HG02571 (cell line): ENCODE measurements at regions not wholly inside any gene's neighbourhood (a gene's known extent, or its start where the extent isn't known, plus 50 kb on each side); places are given as distances from the start of the nearest gene placed in this dataset.
"Not testable (repeated sequence)": the region's sequence is repeated elsewhere in the genome, so short reads cannot be mapped to it uniquely, and the experiment has no call there.

Experiments
- ATAC-seq: cut with Tn5 transposase; IDR thresholded peaks from one replicate; pipeline ENCODE4 v1.9.1; 2021; ENCODE audit warnings: mild to moderate bottlenecking, moderate library complexity; ENCODE audit not compliant: unreplicated experiment

GRCh38 chr5:106493910-106494309, 1176.8 kb downstream of the EFNA5 start:
- no peak for ATAC-seq

DNA sequence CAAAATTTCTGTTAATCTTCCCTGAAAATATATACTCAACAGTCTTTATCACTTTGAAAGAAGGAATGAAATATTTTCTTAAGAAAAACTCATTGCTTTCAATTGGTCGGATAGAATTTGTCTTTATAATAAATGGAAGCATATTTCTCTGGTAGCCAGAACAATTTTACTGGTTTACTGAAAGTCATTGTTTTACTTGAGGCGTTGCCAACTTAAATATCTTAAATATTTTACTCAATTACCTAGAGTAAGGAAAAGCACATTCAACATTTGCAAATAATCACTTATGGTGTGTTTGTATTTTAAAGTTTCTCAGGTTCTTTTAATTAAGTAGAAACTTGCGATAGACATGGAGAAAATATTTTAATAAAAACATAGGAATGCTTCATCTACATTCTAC, 1181.7 kb downstream of the EFNA5 start:
- no peak for ATAC-seq

GRCh38 chr5:106488407-106488806, 1182.3 kb downstream of the EFNA5 start:
- no peak for ATAC-seq

DNA sequence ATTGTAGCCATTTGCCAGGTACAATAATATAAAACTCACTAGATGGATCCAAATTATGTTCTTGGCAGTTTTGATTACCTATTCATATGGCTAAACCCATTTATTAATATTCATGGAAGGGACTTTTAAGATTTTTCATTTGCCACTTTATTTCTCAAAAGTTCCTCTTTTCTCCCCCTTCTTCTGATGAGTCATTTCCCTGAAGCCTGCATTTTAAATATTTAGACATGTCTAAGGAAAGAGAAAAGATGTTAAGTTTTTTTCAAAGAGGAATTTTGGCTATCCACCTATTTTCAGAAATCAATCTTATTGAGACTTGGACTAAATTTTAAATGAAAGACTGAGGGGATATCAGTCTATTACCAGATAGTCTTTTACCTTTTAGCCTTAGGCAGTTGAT, 1189.4 kb downstream of the EFNA5 start:
- ATAC-seq = no peak

DNA sequence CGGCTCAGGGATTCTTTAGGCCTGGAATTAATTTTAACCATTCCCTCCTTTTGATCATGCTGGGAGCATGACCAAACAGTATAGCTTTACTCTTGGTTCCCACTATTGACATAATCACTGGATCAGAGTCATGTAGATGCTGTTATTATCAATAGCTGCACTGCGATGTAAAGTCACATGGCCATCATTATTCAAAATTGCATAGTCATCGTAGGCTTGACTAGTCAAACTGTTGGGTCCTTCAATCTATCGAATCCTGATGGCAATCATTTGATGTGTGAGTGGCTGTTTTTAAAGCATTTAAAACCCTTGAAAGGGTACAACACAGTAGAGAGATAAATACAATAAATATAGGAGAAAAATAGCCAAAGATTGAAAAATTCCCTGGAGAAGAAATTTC, 1194.1 kb downstream of the EFNA5 start:
- ATAC-seq = no peak

DNA sequence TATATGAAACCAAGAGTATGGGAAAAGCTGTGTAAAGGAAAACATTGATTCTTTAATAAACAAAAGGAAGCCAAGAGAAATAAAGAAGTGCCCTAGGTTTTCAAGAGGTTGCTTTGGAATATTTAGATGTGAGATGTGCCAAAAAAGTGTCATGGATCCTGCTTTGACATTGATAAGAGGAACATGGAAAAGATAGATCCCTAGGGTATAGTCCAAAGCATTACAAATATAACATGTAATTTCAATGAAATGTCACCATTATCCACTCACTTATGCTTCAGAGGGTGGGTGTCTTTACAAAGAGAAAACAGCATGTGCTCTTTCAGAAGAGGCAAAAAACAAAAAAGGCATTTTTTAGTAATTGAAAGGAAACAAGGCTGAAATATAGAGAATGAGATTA, 1196.7 kb downstream of the EFNA5 start:
- ATAC-seq = no peak

- ATAC-seq = no peak
Measured at GRCh38 chr5:106459541-106459940, 1211.2 kb downstream of the EFNA5 start.

DNA sequence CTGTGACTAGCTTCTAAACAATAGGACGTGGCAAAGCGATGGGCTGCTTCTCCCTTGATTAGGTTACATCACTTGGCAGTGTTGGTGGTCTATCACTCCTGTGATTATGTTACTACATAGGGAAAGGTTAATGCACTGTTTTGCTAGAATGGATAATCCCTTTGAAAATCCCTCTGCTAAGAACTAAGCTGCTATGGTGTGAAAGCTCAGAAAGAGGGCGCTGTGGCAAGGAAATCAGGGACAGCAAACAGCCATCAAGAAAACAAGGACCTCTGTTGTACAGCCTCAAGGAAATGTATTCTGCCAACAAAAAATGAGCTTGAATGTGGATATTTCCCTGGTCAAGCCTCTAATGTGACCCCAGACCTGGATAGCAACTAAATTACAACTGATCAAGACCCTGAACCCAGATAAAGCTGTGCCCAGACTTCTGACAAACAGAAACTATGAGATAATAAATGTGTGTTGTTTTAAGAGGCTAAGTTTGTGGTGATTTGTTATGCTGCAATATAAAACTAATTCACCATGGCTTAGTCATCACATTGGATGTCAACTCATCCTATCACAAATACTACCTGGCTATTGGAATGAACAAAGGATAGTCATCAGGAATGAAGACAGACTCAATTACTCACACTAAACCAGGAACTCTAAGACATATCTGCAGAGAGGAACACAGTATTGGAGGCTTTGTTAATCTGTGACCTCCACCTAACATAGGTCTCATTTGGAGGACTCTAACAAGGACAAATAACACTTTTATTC, 1215.9 kb downstream of the EFNA5 start:
- ATAC-seq = no peak

GRCh38 chr5:106454050-106454449, 1216.7 kb downstream of the EFNA5 start:
- ATAC-seq = no peak

GRCh38 chr5:106451998-106452397, 1218.7 kb downstream of the EFNA5 start:
- ATAC-seq = no peak

- no peak for ATAC-seq
Measured at GRCh38 chr5:106443746-106444145, 1227.0 kb downstream of the EFNA5 start.

DNA sequence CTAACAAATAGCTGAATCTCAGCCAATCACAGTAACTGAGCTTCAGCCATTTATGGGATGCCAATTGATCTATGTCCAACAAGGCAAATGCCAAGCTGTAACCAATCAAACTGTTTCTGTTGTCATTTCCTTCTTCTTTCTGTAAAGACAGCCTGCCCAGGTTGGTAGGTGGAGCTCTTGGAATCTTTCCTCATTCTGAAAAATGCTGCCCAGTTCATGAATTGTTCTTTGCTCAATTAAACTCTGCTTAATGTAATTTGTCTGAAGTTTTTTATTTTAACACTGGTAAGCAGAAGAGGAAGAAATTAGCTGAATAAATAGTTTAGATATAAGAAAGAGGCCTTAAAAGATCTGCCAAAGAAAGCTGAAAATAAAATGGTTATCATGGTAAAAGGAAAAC, 1235.6 kb downstream of the EFNA5 start:
- no peak for ATAC-seq

DNA sequence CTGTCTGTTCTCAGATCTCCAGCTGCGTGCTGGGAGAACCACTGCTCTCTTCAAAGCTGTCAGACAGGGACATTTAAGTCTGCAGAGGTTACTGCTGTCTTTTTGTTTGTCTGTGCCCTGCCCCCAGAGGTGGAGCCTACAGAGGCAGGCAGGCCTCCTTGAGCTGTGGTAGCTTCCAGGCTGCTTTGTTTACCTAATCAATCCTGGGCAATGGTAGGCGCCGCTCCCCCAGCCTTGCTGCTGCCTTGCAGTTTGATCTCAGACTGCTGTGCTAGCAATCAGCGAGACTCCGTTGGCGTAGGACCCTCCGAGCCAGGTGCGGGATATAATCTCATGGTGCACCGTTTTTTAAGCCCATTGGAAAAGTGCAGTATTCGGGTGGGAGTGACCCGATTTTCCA, 1240.0 kb downstream of the EFNA5 start:
- not testable (repeated sequence) for ATAC-seq

DNA sequence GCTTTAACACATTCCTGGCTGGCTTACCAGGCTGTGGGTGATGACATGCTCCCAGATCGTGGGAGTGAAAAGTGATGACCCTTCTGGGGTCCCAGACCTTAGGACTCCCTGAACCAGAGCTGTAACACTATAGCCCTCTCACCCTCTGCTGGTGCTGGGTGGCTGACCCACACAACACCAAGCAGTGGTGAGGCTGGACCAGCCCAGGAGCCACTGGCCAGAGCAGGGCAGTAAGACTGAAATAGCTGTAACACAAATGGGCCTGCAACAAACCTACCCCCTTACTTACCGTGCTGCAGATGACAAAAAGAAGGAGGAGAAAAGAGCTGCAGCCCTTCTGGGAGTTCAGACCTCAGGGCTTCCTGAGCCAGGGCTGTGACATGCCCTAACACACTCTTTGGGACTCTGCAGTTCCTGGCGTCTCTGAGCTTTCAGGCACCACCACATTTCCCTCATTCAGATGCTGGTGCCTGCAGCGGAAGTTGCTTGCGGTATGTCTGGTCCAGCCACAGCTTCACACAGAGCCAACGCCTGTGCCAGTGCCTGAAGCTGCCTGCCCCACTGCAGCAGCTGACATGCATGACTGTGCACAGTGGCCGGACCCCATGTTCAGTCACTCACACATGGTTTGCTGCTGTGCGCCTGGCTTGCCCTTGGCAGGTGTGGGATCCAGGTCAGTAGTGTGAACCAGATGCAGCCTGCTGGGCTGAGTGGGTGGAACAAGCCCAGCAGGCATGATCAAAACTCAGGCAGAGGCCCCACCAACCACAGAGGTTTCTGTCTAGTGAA, 1247.4 kb downstream of the EFNA5 start:
- no peak for ATAC-seq

DNA sequence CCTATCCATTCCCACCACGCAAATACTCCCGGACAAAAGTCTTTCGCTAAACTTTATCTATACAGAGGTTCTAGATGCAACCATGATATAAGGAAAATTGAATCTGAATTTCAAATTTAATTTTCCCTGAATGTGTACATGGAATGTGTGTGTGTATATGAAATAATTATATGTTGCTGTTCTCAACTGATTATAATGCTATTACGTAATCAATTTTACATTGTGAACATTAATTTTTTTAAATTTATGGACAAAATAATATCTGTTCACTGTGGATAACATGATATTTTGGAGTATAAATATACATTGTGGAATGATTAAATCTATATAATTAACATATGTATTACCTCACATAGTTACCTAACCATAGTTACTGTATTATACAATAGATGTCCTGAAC, 1250.6 kb downstream of the EFNA5 start:
- ATAC-seq = no peak

DNA sequence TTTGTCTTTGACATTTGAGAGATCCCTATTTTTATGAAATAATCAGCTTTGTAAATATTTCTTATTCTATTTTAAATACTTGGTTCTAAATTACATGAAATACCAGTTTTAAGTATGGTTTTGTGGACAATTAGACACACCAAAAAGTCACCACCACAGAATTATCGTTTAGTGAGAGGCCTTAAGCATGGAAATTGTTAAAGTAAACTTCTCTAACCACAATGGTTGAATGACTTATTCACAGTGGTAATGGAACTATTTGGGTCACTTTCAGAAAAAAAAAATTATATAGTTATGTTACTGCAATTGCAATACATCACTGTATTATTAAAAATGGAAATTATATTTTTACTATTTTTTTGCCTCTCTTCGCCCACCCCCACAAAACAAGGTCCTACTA, 1252.5 kb downstream of the EFNA5 start:
- no peak for ATAC-seq

- ATAC-seq = no peak
Measured at GRCh38 chr5:106417566-106417965, 1253.2 kb downstream of the EFNA5 start.

GRCh38 chr5:106417163-106417562, 1253.6 kb downstream of the EFNA5 start:
- ATAC-seq = no peak

GRCh38 chr5:106415541-106415940, 1255.2 kb downstream of the EFNA5 start:
- ATAC-seq = no peak

GRCh38 chr5:106414342-106414741, 1256.4 kb downstream of the EFNA5 start:
- ATAC-seq = no peak

GRCh38 chr5:106412606-106413005, 1258.1 kb downstream of the EFNA5 start:
- ATAC-seq = no peak

DNA sequence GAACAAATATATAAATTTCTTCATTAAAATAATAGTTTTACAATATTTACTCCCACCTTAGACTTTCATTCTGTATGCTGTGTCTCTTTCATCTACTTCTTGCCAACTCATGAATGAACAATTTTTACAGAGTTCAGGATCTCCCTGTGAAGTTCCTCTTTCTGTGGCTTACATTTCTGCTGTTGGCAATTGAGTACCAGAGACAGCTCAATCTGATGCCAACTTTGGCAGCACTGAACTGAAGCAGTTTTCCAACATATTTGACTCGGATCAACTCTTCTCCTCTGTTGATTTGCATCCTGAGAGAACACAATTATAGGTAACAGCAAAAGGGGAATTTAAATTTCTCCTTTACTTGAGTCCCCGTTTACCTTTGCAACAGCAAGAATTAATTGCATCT, 1262.2 kb downstream of the EFNA5 start:
- no peak for ATAC-seq
